Bronchial epithelial cell (primary cell): ENCODE measurements at regions not wholly inside any gene's neighbourhood (a gene's known extent, or its start where the extent isn't known, plus 50 kb on each side); places are given as distances from the start of the nearest gene placed in this dataset.

Experiments
- DNase-seq: peaks from one replicate; pipeline ENCODE4 v3.0.0-alpha.2; 2010; ENCODE audit warnings: low read depth
- FAIRE-seq: peaks from 2 replicates; lab custom pipeline; 2011; peaks lifted over from hg19 to GRCh38; lab: Jason Lieb, UNC
- H3K27me3 ChIP-seq: 2 replicates; pipeline ENCODE4 v1.5.1; 2011; ENCODE audit warnings: low read length; ENCODE audit not compliant: control insufficient read depth, insufficient read depth
- H3K36me3 ChIP-seq: 2 replicates; pipeline ENCODE4 v1.5.1; 2011; ENCODE audit warnings: low read length; ENCODE audit not compliant: control insufficient read depth, insufficient read depth
- H3K4me3 ChIP-seq: 2 replicates; pipeline ENCODE4 v1.5.1; 2011; ENCODE audit warnings: mild to moderate bottlenecking, low read depth, low read length, control low read depth
- TF ChIP-seq, protein P1 (sequence below): IDR thresholded peaks from 2 replicates; pipeline ENCODE4 v1.5.1; 2011; ENCODE audit warnings: mild to moderate bottlenecking, moderate library complexity, low read length, control low read depth, inconsistent platforms; ENCODE audit not compliant: insufficient read depth, severe bottlenecking

DNA sequence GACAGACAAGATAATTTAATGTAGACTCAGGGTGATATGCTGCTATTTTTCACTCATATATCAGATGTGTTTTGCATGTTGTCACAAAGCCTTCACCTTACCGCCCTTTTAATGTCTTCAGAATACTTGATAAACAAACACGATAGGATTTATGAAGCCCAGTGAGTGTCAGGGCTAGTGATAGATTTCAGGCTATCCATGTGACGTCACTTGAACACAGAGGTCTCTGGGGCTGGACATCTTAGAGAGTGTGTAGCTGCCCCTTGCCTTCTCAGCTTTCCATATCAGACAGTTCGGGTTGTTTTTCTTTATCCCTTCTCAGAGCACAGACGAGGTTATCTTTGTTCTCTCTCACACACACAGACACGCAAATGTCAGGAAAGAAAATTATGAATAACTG lies 105.3 kb upstream of the GSC start:
- Histone ChIP-seq H3K4me3 (no peak overlapping the region), H3K27me3 (no peaks in the 10 kb centered on the region), H3K36me3 (no peaks in the 10 kb centered on the region)
- TF ChIP-seq, protein P1, sequence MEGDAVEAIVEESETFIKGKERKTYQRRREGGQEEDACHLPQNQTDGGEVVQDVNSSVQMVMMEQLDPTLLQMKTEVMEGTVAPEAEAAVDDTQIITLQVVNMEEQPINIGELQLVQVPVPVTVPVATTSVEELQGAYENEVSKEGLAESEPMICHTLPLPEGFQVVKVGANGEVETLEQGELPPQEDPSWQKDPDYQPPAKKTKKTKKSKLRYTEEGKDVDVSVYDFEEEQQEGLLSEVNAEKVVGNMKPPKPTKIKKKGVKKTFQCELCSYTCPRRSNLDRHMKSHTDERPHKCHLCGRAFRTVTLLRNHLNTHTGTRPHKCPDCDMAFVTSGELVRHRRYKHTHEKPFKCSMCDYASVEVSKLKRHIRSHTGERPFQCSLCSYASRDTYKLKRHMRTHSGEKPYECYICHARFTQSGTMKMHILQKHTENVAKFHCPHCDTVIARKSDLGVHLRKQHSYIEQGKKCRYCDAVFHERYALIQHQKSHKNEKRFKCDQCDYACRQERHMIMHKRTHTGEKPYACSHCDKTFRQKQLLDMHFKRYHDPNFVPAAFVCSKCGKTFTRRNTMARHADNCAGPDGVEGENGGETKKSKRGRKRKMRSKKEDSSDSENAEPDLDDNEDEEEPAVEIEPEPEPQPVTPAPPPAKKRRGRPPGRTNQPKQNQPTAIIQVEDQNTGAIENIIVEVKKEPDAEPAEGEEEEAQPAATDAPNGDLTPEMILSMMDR = no peak
- no peak for FAIRE-seq
- DNase-seq = no peak

DNA sequence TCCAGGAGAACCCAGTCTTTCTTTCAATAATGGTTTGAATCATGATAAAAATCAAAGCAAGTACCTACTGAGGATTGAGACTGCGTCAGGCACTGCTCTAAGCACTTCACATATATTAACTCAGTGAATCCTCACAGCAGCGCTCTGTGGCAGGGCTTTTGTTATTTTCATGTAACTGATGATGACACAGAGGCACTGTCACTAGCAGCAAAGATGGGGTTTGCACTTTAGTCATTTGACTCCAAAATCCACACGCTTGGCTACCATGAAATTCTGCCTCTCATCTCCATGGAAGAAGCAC lies 98.8 kb upstream of the GSC start:
- no peak for FAIRE-seq
- no peak for DNase-seq
- Histone ChIP-seq H3K4me3 (no peak overlapping the region), H3K27me3 (no peaks in the 10 kb centered on the region), H3K36me3 (no peaks in the 10 kb centered on the region)
- TF ChIP-seq, protein P1 = no peak

DNA sequence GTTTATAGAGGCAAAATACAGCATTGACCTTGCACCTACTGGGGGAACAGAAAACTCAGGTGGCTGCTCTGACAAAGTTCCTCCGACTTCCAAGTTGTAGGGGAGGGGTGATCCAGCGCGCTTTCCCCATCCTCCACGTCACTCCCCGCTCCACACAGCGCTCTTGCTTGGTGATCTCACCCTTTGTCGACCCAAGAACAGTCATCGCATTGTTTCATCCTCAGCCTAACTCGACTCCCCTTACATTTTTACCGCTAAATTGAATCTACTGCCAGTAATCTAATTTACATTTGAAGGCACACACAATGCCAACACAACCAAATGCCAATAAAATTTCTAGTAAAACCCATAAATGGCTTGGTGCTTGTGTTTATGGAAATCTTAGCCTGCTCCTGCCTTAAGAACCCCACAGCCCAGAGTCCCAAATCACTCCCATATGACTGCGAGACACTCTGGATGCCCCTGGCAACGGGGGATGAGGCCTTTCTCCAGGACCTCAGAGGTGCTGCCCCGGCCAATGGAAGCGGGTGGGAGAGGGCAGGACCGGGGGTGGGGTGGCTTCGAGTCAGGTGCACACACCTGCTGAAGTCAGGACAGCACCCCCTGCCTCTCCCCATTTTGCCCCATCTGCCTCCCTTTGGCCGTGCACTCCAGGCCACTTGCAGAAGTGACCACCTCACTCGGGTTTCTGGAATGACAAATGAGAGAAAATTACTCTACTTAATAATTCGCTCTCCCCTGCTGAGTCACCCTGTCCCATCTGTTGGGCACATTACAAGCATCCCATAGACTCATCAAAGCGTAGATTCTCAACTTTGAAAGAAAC lies 98.2 kb upstream of the GSC start:
- FAIRE-seq = no peak
- TF ChIP-seq, protein P1 = no peak
- no peak overlapping the region for H3K4me3 ChIP-seq
- no peaks in the 10 kb centered on the region for H3K36me3 ChIP-seq
- DNase-seq = no peak
- no peaks in the 10 kb centered on the region for H3K27me3 ChIP-seq

- FAIRE-seq (peak; percentile 89), DNase-seq (no peak)
- Histone ChIP-seq H3K36me3 (no peaks in the 10 kb centered on the region), H3K27me3 (no peaks in the 10 kb centered on the region), H3K4me3 (no peak overlapping the region)
- TF ChIP-seq, protein P1 = no peak
Observed at GRCh38 chr14:94867209-94867608, 97.3 kb upstream of the GSC start.

- H3K4me3 ChIP-seq = no peak overlapping the region
- H3K27me3 ChIP-seq = no peaks in the 10 kb centered on the region
- TF ChIP-seq, protein P1 = no peak
- FAIRE-seq (no peak), DNase-seq (no peak)
- no peaks in the 10 kb centered on the region for H3K36me3 ChIP-seq
Observed at GRCh38 chr14:94864387-94865195, 94.7 kb upstream of the GSC start.
